IMR-90 (cell line): ENCODE measurements at regions not wholly inside any gene's neighbourhood (a gene's known extent, or its start where the extent isn't known, plus 50 kb on each side); places are given as distances from the start of the nearest gene placed in this dataset.

Experiments used
- ATAC-seq: fragments of 200-7000 bp; cut with Tn5 transposase; 2 replicates; pipeline ENCODE4 v1.9.1; 2020; ENCODE audit warnings: low read depth, mild to moderate bottlenecking, moderate library complexity
- BruUV-seq: library from RNA; stranded (reverse); fragments of 400-500 nt; replicated peaks from 2 replicates; lab custom pipeline; 2021; lab: Mats Ljungman, UMichigan
- CTCF ChIA-PET: fragments of 300-600 bp; formaldehyde crosslinking; extraction: SDS; loops from one replicate; lab custom pipeline; 2021; ENCODE audit warnings: antibody characterized with exemption; lab: Yijun Ruan, JAX
- POLR2A ChIA-PET: fragments of 300-600 bp; sonication (Branson Sonifier 250); formaldehyde crosslinking; loops from one replicate; lab custom pipeline; 2022; ENCODE audit warnings: antibody characterized with exemption; ENCODE audit not compliant: unreplicated experiment; lab: Charles Lee
- DNase-seq: peaks from one replicate; pipeline ENCODE4 v3.0.0; 2013
- H2AFZ ChIP-seq: replicated peaks from 2 replicates; pipeline ENCODE3; 2013; ENCODE audit warnings: low read length, mild to moderate bottlenecking; ENCODE audit not compliant: poor library complexity
- H2AK5ac ChIP-seq: 2 replicates; pipeline ENCODE4 v1.6.1; 2013; ENCODE audit warnings: low read depth, low read length, inconsistent platforms
- H2AK9ac ChIP-seq: replicated peaks from 2 replicates; pipeline ENCODE3; 2013; ENCODE audit warnings: mild to moderate bottlenecking, low read depth, low read length, moderate library complexity; ENCODE audit not compliant: poor library complexity
- H2BK120ac ChIP-seq: 2 replicates; pipeline ENCODE4 v1.6.1; 2013; ENCODE audit warnings: low read depth, low read length, inconsistent platforms
- H2BK15ac ChIP-seq: 3 replicates; pipeline ENCODE4 v1.6.1; 2013; ENCODE audit warnings: low read depth, low read length, inconsistent platforms
- H2BK20ac ChIP-seq: 2 replicates; pipeline ENCODE4 v1.6.1; 2013; ENCODE audit warnings: low read depth, mild to moderate bottlenecking, inconsistent platforms, low read length, moderate library complexity
- H2BK5ac ChIP-seq: 2 replicates; pipeline ENCODE4 v1.6.1; 2013; ENCODE audit warnings: mild to moderate bottlenecking, low read depth, low read length, inconsistent platforms; ENCODE audit not compliant: poor library complexity, severe bottlenecking
- H3K14ac ChIP-seq: replicated peaks from 2 replicates; pipeline ENCODE4 v1.6.1; 2013; ENCODE audit warnings: low read depth, low read length, inconsistent platforms
- H3K18ac ChIP-seq: 2 replicates; pipeline ENCODE4 v1.6.1; 2013; ENCODE audit warnings: low read depth, low read length, control low read depth
- H3K23ac ChIP-seq: 2 replicates; pipeline ENCODE4 v1.6.1; 2013; ENCODE audit warnings: low read depth, low read length, inconsistent platforms
- H3K27ac ChIP-seq: 2 replicates; pipeline ENCODE4 v1.5.1; 2013; ENCODE audit warnings: mild to moderate bottlenecking, control low read depth, low read length; ENCODE audit not compliant: insufficient read depth
- H3K27me3 ChIP-seq: 2 replicates; pipeline ENCODE4 v1.6.1; 2013; ENCODE audit warnings: low read length; ENCODE audit not compliant: control insufficient read depth, insufficient read depth
- H3K36me3 ChIP-seq: 2 replicates; pipeline ENCODE4 v1.6.1; 2013; ENCODE audit warnings: low read length, mixed read lengths; ENCODE audit not compliant: control insufficient read depth, insufficient read depth
- H3K4ac ChIP-seq: 2 replicates; pipeline ENCODE4 v1.6.1; 2013; ENCODE audit warnings: low read depth, low read length, inconsistent platforms
- H3K4me1 ChIP-seq: 2 replicates; pipeline ENCODE4 v1.6.1; 2013; ENCODE audit warnings: low read length, mixed read lengths; ENCODE audit not compliant: control insufficient read depth, insufficient read depth
- H3K4me2 ChIP-seq: 2 replicates; pipeline ENCODE4 v1.6.1; 2013; ENCODE audit warnings: low read depth, mild to moderate bottlenecking, control low read depth, low read length, moderate library complexity
- H3K4me3 ChIP-seq: 2 replicates; pipeline ENCODE4 v1.5.1; 2013; ENCODE audit warnings: low read depth, mild to moderate bottlenecking, control low read depth, low read length, moderate library complexity; ENCODE audit not compliant: insufficient read depth
- H3K56ac ChIP-seq: 2 replicates; pipeline ENCODE4 v1.6.1; 2013; ENCODE audit warnings: low read length, inconsistent platforms; ENCODE audit not compliant: insufficient read depth; ENCODE audit errors: extremely low read depth
- H3K79me1 ChIP-seq, 2 experiments: 2 replicates each; pipeline ENCODE4 v1.6.1; 2013; ENCODE audit warnings: low read length in 2 of 2, inconsistent platforms in 1 of 2, low read depth in 1 of 2
- H3K9ac ChIP-seq: 2 replicates; pipeline ENCODE4 v1.6.1; 2013; ENCODE audit warnings: low read depth, low read length, control low read depth
- H3K9me1 ChIP-seq: 2 replicates; pipeline ENCODE4 v1.6.1; 2013; ENCODE audit warnings: low read length, inconsistent platforms; ENCODE audit not compliant: insufficient read depth
- H3K9me3 ChIP-seq: 2 replicates; pipeline ENCODE4 v1.6.1; 2013; ENCODE audit warnings: low read length; ENCODE audit not compliant: control insufficient read depth, insufficient read depth
- H4K20me1 ChIP-seq: 2 replicates; pipeline ENCODE4 v1.6.1; 2013; ENCODE audit warnings: low read length, inconsistent platforms; ENCODE audit not compliant: insufficient read depth
- H4K5ac ChIP-seq: 2 replicates; pipeline ENCODE4 v1.6.1; 2013; ENCODE audit warnings: mild to moderate bottlenecking, low read depth, low read length, control low read depth
- H4K8ac ChIP-seq, 2 experiments: 2 replicates each; pipeline ENCODE4 v1.6.1; 2013; ENCODE audit warnings: low read depth in 2 of 2, low read length in 2 of 2, control low read depth in 1 of 2, inconsistent platforms in 1 of 2
- H4K91ac ChIP-seq: 2 replicates; pipeline ENCODE4 v1.6.1; 2013; ENCODE audit warnings: low read depth, low read length, inconsistent platforms; ENCODE audit not compliant: insufficient read depth
- BHLHE40 ChIP-seq: fragments of 150-350 bp; IDR thresholded peaks from 2 replicates; pipeline ENCODE4 v1.6.1; 2016; ENCODE audit warnings: mild to moderate bottlenecking, low read depth, low read length
- CEBPB ChIP-seq: IDR thresholded peaks from 2 replicates; pipeline ENCODE4 v1.6.1; 2012; ENCODE audit warnings: low read depth, low read length, improper control_type of control experiment
- CHD1 ChIP-seq: IDR thresholded peaks from 2 replicates; pipeline ENCODE4 v1.6.1; 2012; ENCODE audit warnings: low read depth, low read length, improper control_type of control experiment
- CTCF ChIP-seq: conservative IDR thresholded peaks from 2 replicates; pipeline ENCODE4 v1.5.1; 2012; ENCODE audit warnings: mild to moderate bottlenecking, low read depth, low read length, improper control_type of control experiment
- ELK1 ChIP-seq: fragments of 150-350 bp; IDR thresholded peaks from 2 replicates; pipeline ENCODE4 v1.6.1; 2016; ENCODE audit warnings: low read depth, mild to moderate bottlenecking, low read length, moderate library complexity, borderline replicate concordance
- FOS ChIP-seq: fragments of 150-350 bp; IDR thresholded peaks from 2 replicates; pipeline ENCODE4 v1.6.1; 2016; ENCODE audit warnings: low read depth, low read length
- MAFK ChIP-seq: IDR thresholded peaks from 2 replicates; pipeline ENCODE4 v1.6.1; 2012; ENCODE audit warnings: low read depth, low read length, improper control_type of control experiment
- MAZ ChIP-seq: IDR thresholded peaks from 2 replicates; pipeline ENCODE4 v1.6.1; 2012; ENCODE audit warnings: low read depth, mild to moderate bottlenecking, low read length, improper control_type of control experiment, moderate library complexity, borderline replicate concordance
- MXI1 ChIP-seq: IDR thresholded peaks from 2 replicates; pipeline ENCODE4 v1.6.1; 2012; ENCODE audit warnings: low read depth, mild to moderate bottlenecking, low read length, moderate library complexity, borderline replicate concordance
- NFE2L2 ChIP-seq: fragments of 150-350 bp; IDR thresholded peaks from 2 replicates; pipeline ENCODE4 v1.6.1; 2016; ENCODE audit warnings: low read depth, mild to moderate bottlenecking, low read length
- POLR2A ChIP-seq: IDR thresholded peaks from 2 replicates; pipeline ENCODE4 v1.6.1; 2012; ENCODE audit warnings: mild to moderate bottlenecking, low read depth, low read length
- RAD21 ChIP-seq: IDR thresholded peaks from 2 replicates; pipeline ENCODE4 v1.6.1; 2012; ENCODE audit warnings: low read length, improper control_type of control experiment
- RCOR1 ChIP-seq: IDR thresholded peaks from 2 replicates; pipeline ENCODE4 v1.6.1; 2012; ENCODE audit warnings: mild to moderate bottlenecking, low read length, improper control_type of control experiment; ENCODE audit not compliant: insufficient replicate concordance
- RFX5 ChIP-seq: IDR thresholded peaks from 2 replicates; pipeline ENCODE4 v1.8.0; 2012; ENCODE audit warnings: low read depth, mild to moderate bottlenecking, low read length, moderate library complexity
- SMC3 ChIP-seq: fragments of 150-350 bp; IDR thresholded peaks from 2 replicates; pipeline ENCODE4 v1.6.1; 2016; ENCODE audit warnings: low read depth, mild to moderate bottlenecking, antibody characterized with exemption, low read length, moderate library complexity
- USF2 ChIP-seq: fragments of 150-350 bp; IDR thresholded peaks from 2 replicates; pipeline ENCODE4 v1.6.1; 2017; ENCODE audit warnings: mild to moderate bottlenecking, antibody characterized with exemption, low read length, low read depth
- WGBS, 2 experiments: methylation state at CpG; one replicate each; pipeline versions ENCODE4 v1.1.5 to v1.1.7; 2013; ENCODE audit warnings: missing lambda C conversion rate in 2 of 2; ENCODE audit not compliant: insufficient read length in 1 of 2; ENCODE audit errors: extremely low coverage in 2 of 2; 5-methylcytosine and 5-hydroxymethylcytosine counted together
- dilution Hi-C: fragments of 300-500 bp; cut with HindIII; formaldehyde crosslinking; loops from one replicate; pipeline ENCODE4 v1.14.3; 2018; ENCODE audit warnings: low sequenced_read_pairs; ENCODE audit not compliant: unreplicated experiment
- in situ Hi-C: fragments of 300-500 bp; cut with MboI; formaldehyde crosslinking; loops from 3 replicates; pipeline ENCODE4 v1.14.3; 2019; ENCODE audit warnings: low sequenced_read_pairs, inconsistent platforms, mixed read lengths
- intact Hi-C: fragments of 100-400 bp; cut with micrococcal nuclease; formaldehyde crosslinking; loops from 2 replicates; pipeline ENCODE4 v1.10.0; 2022

- Histone ChIP-seq H2BK15ac (no peak overlapping the region), H3K4me1 (no peaks in the 10 kb centered on the region), H3K27me3 (no peaks in the 10 kb centered on the region), H4K8ac (no peak overlapping the region), H3K4ac (no peak overlapping the region), H3K14ac (no peak overlapping the region), H3K56ac (no peak overlapping the region), H3K4me2 (no peak overlapping the region), H3K79me1 (no peaks in the 10 kb centered on the region), H3K18ac (no peak overlapping the region), H3K27ac (no peak overlapping the region), H3K4me3 (no peak overlapping the region), H2AK5ac (no peak overlapping the region), H2BK120ac (no peak overlapping the region), H4K5ac (no peak overlapping the region), H3K9me3 (peaks cover 9% of the 10 kb centered on the region), H3K36me3 (no peaks in the 10 kb centered on the region), H3K9ac (no peak overlapping the region), H4K20me1 (no peaks in the 10 kb centered on the region), H2BK5ac (no peak overlapping the region), H3K23ac (no peak overlapping the region), H2AFZ (no peak overlapping the region), H2BK20ac (no peak overlapping the region), H3K9me1 (no peaks in the 10 kb centered on the region), H2AK9ac (no peak overlapping the region), H4K91ac (no peak overlapping the region)
- POLR2A ChIA-PET, result no interaction called here
- dilution Hi-C loops, result no loop called here
- TF ChIP-seq NFE2L2 (no peak), MAFK (no peak), ELK1 (no peak), CTCF (no peak), FOS (no peak), RAD21 (no peak), MAZ (no peak), CEBPB (no peak), MXI1 (no peak), BHLHE40 (no peak), RFX5 (no peak), RCOR1 (no peak), SMC3 (no peak), POLR2A (no peak), CHD1 (no peak), USF2 (no peak)
- in situ Hi-C loops, result no loop called here
- no peak for ATAC-seq
- no TSS peak for BruUV-seq
- intact Hi-C loops, result no loop called here
- 0% methylated on average over 1 of the region's 7 CpGs; no CpG with 5 or more reads in 1 of the 2 experiments for WGBS, 2 experiments
- no peak for DNase-seq
- CTCF ChIA-PET, result no interaction called here
Observed at GRCh38 chr5:160923411-160923810, 71.4 kb upstream of the ATP10B start.
